GM19467 (cell line): ENCODE measurements at regions not wholly inside any gene's neighbourhood (a gene's known extent, or its start where the extent isn't known, plus 50 kb on each side); places are given as distances from the start of the nearest gene placed in this dataset.

ENCODE experiments used
- ATAC-seq: cut with Tn5 transposase; IDR thresholded peaks from one replicate; pipeline ENCODE4 v1.9.1; 2021; ENCODE audit warnings: mild to moderate bottlenecking, moderate library complexity; ENCODE audit not compliant: unreplicated experiment

DNA sequence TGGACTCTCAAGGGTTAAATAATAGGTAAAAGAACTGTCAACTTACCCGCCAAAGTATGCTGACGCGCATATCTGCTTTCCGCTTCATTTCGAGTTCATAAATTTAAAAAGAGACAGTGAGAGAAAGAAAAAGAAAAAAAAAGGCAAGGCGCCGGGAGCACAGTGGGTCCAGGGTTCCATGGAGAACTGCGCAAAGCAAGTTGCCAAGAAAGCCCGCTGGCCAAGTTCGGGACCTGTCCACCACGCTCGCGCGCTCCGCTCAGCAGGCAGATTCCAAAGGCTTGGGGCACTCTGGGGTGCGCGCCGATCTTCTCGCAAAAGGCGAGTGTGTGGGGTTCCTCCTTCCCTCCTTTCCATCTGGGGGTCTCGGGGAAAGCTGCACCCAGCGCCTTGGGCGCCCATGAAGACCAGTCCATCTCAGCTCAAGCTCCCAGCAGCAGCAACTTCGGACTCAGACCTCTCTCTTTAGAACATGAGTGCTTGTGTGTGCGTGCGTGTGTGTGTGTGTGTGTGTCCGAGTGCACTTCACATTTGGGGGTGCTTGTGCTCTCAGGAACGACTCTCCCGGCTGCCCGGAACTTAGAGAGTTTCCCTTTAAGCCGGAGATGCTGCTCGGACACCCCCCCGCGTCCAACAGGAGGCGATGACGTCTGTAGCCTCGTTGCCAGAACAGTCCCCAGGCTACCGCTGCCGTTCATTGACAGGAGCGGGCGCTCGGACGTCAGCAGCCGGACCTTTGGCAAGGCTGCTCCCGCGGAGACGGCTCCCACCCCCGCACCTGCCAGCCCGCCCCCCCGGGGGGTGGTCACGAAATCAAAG is 180.0 kb downstream of the TBXT start:
- no peak for ATAC-seq

DNA sequence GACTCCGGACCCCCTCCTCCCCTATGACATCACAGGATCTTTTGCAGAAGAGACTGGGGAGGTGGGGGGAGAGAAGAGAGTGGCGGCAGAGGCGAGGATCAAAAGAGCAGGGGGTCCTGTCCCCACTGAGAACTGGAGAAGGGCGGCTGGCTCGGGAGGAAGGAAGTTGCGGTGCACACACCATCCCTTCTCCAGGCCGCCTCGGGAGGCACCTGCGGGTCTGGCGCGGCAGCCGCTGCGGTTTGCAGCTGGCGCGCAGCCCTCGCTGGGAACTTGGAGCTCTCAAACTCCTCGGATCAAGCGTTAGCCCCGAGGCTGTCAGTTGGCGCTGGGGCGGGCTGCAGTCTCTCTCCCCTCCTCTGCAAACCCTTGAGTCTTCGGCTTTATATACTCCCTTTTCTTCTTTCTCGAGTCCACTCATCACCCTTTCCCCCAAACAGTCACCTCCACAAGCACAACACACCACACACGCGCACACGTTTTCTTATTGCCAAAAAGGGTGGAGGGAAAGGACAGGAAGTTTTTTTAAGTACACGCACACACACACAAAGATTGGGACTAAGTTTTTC is 180.7 kb downstream of the TBXT start:
- ATAC-seq: no peak

DNA sequence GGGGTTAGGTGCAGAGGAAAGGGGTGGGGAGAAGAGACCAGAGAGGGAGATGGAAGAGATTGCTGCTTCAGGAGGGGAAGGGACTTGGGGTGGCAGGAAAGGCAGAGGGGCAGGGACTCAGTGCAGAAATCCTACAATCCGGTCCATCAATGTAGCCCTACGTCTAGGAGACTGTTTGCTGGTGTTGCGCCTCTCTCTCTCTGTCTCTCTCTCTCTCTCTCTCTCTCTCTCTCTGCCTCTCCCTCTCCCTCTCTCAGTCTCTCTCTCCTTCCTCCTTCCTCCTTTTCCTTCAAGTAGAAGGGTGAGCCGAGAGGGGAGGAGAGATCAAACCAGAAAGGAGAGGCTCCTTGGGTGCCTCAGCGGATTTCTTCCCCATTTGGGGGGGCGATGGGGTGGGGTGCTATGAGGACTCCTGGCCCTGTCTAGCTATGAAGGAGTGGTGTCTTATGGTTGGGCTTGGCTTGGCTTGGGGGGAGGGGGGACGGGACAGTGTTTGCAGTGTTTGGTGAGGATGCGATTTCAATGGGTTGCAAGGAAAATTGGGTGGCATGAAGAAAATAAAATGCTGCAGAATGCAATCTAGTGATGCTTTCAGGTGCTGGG is 181.2 kb downstream of the TBXT start:
- ATAC-seq: no peak

DNA sequence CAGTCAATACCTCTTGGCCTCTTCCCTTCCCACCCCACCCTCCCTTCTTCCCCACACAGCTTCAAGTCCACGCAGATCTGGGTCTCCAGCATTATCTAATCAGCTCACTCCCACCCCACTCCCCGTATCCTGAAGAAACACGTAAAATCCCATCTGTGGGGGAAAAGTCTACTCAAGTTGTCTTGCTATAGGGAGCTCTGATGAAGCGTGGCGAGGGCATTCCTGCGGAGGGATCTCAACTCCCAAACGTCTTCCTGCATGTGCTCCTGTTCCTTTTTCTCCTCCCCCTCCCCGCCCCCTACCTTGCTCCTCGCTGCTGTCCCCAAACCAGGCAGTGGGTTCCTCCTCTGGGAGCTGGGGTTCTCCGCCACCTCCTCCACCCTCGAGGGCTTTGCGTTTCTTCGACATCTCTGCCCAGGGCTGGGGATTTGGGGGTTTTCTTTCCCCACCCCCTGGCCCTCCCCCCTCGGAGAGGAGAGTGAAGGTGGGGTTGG is 181.8 kb downstream of the TBXT start:
- no peak for ATAC-seq

DNA sequence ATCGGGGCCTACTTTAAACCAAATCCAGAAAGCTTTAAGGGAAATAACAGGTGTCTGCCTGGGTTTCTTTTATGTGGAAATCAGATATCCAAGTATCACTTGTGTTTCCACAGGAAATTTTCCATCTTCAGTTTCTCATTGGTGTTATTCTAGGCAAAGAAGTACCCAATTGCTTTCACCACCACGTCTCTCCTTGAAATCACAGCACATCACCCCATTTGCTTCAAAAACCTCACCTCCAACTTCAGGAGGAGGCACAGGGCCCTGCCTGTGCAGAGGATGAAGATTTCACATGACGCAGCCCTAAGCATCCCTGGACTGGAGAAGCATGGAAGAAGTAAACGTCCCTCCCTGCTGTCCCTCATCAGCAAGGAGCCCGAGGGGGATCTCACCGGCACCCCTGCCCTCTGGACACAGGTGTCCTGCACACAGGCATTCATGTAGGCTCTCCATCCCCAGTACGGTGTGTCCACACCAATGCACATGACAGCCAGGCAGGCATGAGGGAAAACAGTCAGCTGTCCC is 182.3 kb downstream of the TBXT start:
- ATAC-seq: no peak

DNA sequence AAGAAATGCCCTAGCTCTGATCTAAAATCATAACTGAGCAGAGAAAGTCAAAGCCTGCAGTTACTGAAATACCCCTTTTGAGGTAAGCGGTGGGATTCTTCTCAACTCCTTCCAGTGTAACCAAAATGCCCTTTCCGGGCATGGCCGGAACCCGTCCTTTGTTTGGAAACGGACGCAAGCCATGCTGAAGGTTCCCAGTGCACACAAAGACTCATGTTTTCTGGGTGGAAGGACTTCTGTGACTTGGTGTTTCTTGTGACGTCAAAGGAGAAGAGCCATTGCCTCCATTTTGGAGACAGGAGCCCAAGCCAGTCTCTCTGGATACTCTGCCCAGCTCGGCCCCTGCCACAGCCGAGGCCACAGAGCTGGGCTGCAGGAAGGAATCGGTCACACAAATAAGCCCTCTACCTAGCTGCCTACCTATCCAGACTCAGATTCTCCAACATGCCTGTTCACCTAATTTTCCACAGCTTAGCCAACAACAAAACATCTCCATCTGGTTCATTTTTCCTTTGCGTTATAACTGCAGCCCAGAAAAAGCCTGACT is 182.8 kb downstream of the TBXT start:
- ATAC-seq: no peak

DNA sequence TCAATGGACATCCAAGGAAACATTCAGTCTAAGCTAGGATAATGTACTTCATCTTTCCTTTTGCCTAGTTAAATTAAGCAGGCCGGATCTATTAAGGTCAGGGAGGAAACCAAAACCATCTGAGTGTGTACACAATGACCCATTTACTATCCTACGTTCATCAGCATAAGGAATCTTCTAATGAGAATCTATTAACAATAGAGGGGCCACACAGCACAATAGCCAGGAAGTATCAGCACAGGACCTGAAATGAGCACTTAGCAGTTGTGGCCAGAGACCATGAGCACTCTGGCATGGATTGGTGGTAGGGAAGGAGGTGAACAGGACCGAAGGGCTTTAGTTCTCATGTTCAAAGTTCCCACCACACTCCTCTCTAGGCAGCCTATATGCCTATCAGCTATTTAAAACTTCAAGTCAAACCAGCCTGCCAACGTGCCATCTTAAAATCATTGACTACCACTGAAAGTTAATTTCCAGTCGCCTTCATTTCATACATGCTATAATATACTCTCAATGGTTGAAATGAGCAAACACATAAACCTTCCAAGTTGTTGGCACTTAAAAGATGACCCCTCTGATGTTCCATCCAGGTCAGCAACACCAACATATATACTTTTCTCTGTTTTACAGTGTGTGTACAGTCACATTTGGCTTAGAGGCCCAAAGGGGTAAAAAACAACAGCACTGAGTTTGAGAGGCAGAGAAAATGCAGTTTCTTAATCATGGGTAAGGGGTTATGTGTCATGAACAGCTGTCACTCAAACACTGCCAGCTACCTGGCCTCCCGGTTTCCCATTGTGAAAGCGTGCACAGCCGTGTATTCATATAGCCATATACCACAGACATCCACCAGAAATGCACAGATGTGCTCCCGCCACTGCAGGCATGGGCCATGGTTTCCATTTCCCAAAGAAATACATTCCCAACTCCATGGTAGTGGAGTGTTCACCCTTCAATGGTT is 184.3 kb downstream of the TBXT start:
- ATAC-seq: no peak

DNA sequence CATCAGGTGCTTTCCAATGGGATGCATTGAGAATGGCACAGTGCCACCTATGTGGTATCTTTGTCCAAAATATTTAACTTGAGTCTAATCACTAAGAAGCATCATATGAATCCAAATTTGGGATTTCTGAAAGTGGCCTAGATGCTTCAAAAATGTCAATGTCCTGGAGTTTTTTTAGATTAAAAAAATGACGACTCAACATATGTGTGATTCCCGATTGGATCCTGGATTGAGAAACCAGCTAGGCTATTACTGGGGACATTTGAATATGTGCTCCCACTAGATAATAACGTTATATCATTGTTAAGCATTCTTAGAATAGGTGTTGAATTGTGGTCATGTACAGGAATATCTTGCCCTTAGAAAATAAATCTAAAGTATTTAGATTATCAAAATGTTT is 189.2 kb downstream of the TBXT start:
- no peak for ATAC-seq

DNA sequence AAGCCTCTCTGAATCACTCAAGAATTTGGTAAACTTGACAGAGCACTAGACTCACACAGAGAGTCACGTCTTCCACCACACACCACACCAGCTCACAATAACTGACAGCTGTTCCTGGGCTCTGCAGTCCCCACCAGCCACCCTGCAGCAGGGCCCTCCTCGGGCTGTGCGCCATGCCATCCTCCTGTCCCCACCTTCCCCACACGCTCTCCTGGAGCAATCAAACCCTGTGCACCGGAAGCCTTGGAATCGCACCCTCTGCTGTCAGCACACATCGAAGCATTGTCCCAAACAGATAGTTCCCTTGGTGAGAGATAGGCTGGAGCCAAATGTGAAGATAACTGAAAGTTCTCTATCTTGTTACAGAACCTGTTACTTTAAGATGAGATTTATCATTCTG is 191.0 kb downstream of the TBXT start:
- no peak for ATAC-seq

DNA sequence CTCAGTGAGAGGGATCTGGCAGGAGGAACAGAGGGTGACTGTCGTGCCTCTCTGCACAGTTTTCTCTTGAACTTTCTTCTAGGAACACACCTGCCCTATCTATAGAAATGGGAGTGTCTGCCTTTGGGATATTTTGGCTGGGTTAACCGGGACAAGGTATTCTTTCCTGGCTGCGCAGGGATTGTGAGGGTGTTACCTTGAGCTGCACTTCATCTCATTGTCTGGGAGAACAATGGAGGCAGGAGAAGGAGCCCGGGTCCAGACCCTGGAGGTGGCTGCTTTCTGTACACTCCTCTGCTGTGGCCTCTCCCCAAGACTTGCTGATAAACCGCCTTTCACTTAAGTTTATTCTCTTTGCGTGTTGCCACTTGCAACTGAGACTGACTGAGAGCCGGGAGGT is 192.8 kb downstream of the TBXT start:
- ATAC-seq: no peak

DNA sequence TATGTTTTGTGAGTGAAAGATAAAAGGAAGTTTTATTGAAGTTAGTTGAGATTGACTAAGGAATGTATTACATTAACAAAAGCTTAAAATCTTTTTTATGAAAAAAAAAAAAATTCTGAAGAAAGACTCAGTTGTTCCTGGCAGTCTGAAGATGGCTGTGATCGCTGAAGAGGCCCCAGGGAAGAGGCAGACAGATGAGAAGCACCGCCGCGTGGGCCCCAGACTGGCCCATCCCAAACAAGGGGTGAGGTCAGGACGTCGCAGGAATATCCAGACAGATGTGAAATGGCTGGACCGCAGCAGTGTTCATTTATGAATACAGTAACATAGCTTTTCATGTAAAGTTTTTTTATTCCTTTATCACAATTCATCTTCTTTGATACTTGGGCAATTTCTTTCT is 194.2 kb downstream of the TBXT start:
- no peak for ATAC-seq

DNA sequence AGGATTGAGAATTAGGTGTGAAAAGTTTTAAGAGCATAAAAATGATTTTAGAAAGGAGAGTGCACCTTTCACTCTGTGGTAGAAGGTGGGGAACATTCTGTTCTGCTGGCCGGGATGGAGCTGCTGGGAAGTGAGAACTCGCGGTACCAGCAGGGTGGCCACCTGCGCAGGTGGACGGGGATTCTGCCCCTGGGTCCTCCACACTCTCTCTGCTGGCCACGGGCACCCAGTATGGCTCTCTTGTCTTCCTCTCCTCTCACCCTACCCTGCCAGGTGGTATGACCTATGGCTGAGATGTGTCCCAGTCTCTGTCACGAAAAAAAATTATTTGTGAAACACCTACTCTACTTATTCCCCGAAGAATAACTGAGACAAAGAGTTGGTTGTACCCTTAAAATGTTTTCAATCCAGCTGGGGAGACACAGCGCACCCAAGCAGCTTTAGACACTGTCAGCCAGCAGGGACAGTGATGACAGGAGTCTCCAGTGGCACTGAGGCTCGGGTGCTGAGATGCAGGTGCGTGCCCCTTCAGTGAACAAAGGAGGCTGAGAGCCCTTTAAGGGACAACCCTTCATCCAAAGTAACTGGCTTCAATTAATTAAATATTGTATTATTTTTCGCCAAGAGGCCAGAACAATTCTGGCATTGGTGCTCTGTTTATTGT is 195.4 kb downstream of the TBXT start:
- ATAC-seq: no peak

DNA sequence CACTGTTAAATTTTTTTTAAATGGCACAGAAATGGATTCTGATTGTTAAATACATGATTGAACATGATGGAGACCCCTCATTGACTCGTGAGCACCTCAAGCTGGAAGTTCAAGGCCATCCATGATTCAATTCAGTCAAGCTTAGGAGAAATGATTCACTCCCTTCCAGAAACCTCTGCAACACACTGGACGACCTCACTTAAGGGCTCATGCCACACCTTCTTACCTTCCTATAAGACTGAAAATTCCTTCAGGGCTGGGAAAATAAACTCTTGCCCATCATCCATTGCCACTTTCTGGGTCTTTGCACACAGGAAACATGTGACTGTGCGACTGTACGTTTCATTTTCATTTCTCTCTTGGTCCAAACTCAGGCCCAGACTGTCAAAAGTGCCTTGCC is 196.4 kb downstream of the TBXT start:
- no peak for ATAC-seq

DNA sequence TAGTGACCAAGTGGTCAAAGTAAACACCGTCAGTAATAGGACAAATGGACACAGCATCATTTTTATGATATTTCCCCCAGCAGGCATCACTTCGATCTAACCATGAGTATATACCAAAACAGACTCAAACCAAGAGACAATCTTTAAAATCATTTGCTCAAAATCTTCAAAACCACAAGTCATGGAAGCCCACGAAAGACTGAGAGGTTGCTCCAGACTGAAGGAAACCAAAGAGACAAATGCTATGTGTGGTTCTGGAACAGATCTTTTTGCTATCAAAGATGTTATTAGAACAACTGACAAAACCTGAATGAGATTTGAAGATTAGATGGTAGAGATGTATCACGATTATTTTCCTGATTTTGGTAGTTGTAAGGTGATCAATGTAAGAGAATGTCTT is 197.7 kb downstream of the TBXT start:
- no peak for ATAC-seq

DNA sequence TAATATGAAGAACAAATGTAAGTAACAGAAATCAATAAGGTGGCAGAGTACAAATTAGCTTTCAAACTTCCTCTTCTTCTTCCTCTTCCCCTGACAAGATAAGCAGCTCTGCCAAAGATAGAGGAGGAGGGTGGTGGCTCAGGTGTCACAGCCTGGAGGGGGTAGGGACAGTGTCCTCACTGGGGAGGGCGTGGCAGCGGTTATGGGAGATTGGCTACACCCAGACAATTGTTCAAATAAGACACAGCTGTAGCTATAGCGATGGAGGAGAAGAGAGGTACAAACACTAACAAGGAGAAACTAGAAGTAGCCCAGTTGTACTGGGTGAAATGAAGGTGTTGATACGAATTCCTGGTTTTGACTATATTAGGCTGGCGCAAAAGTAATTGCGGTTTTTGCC is 198.5 kb downstream of the TBXT start:
- no peak for ATAC-seq

DNA sequence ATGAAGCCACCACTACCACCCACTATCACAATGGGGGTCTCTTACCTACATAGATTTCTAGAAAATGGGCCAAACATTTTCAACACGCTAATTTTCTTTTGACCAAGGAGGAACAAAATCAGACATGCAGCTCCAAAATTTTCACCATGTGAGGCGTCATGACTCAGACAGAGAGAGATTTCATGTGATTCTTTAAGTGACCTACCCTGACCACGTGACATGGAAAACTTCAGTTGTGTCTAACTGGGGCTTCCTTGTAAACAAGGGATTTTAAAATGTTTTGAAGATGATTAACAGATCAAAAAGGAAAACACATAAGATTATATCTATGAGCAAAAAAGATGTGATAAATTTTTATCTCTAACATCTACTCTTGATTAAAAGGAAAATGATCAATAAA is 199.2 kb downstream of the TBXT start:
- no peak for ATAC-seq

DNA sequence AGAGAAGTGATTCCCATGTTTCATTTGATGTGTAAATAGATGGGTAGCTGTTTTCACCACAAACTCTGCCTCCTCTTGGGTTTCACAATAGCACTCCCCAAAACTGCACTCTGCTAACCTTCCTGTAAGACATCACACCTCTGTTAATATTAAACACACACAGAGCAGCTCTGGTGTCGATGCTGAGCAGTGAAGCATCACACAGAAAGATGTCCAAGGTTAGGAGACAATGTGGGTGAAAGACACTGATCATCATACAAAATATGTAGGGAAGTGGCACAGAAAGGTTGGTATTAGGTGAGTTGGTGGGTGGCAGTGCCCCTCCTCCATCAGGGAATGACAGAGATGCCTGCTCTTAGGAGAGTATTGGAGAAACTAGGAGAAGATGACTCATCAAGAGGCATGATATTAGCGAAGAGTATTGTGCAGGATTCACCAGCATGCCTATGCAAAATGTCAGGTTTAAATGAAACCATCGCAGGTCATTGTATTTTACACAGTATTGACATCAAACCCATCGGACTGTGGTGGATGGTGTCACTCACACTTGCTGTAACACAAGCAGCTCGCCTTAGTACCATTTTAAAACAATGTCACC is 199.7 kb downstream of the TBXT start:
- ATAC-seq: peak; percentile 59

DNA sequence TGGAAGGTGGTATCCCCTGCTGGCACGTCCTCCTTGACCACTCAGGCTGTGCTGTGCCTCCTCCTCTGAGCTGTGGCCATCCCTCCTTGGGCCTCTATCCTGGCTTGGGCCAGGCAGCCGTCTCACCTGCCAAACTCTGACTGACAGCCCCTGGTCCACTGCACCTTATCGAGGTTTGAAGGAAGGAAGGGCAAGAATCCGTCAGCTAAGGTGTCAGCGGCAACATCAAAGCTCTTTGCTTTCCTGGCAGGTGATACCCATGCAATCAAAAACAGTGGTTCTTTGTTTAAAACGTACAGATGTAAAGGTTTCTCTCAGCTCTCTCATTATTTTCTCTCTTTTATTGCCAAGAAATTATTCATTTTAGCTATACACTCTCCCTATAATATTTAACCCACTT is 203.9 kb downstream of the TBXT start:
- no peak for ATAC-seq

DNA sequence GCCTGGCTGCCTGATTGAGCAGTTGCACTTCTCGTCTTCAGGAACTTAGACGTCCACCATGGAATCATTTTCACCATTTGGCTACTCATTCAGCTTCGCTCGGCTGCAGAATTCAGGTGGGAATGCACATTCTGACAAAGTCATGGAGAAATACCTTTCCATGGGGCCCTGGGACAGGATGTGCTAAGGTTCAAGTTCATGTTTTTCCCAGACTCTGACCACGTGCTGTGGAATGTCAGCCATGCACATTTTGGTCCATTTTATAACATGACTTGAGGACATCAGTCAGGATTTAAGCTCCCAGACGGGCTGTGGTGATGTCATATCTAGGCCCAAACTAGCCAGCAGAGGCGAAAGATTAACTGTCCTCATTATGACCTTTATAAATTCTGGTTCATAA is 205.3 kb downstream of the TBXT start:
- ATAC-seq: no peak

DNA sequence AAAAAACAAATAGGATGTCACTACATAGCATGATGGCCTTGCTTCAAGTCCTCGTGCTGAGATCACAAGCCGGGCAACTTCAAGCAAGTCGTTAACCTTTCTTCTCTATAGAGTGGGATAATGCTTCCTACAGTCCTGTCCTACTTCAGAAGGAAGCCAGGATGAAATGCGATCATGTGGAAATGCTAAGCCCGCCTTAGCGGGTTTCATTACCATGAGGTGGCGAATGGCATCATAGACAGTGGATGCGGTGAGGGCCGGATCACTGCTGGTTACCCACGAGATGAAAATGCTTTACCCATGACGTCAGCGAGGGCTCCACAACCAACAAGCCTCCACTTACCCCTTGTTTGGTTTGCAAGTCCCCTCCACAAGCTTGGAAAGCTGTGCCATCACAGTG is 206.4 kb downstream of the TBXT start:
- no peak for ATAC-seq
